NCI-H524 (cell line): ENCODE measurements at regions not wholly inside any gene's neighbourhood (a gene's known extent, or its start where the extent isn't known, plus 50 kb on each side); places are given as distances from the start of the nearest gene placed in this dataset.
A peak's percentile ranks its signal among the peaks of the same experiment; 100 is the strongest.

Experiments
- DNase-seq, 2 experiments: peaks; one replicate each; lab custom pipeline; 2025; lab: John Stamatoyannopoulos, UW

DNA sequence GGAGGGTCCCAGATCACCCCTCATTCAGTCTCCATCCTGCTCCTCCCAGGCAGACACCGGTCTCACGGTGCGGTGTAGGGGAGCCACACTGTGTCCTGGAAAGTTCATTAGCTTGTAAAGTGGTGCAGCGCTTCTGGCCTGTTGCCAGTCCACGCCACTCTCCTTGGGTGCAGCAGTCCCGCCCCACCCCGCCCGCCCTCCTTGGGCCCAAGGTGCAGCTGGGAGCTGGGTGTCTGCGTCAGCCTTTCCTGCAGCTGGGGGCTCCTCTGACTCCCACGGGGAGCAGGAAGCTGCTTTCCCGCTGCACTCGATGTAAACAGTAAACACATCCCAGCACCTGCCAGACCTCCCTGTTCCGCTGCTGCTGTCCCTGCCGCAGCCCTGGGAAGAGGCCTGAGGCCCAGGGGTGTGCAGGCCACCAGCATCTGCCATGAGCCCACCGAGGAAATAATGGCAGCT, 53.8 kb upstream of the ASB18 start:
- DNase-seq: no peak

DNA sequence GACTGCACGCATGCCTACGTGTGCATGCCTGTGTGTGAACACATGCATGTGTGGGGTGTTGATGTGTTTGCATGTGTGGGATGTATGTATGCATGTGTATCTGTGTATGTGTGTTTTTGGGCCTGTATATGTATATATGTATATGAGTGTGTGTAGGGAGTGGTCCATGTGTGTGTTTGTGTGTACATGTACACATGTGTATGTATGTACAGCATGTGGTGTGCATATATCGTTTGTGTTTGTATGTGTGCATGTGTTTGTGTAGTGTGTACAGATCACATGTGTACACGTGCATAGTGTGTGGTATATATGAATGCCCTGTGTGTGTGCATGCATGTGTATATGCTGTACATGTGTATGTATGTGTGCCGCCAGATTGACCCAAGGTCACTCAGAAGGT, 54.2 kb upstream of the ASB18 start:
- DNase-seq: no peak

DNA sequence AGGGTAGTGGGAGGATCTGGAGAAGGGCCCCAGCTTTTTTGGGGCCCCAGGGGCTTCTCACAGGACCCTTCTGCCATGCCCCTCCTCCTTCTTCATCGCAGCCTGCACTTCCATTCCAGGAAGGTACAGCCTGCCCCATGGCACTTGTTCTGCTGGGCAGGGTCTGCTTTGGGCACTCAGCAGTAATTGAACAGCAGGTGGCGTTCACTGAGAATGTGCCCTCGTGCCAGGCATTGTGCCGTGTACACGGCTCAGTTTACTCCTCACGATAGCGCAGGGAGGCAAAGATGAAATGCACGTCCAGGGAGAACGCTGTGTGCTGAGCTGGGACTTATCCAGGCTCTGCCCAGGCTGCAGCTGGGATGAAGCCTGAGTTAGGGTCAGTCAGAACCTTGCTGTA, 54.8 kb upstream of the ASB18 start:
- no peak for DNase-seq

DNA sequence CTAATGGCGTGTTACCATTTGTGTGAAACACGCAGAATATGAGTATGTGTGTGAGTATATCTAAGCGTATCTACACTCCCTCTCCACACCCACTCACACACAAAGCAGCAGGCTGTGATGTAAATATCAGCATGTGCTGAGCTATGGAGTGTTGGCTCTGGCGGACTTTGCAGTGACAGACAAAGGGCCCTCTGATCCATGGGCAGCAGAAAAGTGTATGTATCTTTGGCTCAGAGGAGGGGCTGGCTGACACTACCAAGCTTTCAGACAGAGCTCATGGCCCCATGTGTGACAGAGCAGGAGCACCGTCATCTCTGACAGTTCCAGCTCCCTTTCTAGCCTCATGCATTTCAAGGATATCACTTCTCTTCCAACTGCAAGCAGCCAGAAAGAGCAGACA, 57.2 kb upstream of the ASB18 start:
- no peak for DNase-seq

DNA sequence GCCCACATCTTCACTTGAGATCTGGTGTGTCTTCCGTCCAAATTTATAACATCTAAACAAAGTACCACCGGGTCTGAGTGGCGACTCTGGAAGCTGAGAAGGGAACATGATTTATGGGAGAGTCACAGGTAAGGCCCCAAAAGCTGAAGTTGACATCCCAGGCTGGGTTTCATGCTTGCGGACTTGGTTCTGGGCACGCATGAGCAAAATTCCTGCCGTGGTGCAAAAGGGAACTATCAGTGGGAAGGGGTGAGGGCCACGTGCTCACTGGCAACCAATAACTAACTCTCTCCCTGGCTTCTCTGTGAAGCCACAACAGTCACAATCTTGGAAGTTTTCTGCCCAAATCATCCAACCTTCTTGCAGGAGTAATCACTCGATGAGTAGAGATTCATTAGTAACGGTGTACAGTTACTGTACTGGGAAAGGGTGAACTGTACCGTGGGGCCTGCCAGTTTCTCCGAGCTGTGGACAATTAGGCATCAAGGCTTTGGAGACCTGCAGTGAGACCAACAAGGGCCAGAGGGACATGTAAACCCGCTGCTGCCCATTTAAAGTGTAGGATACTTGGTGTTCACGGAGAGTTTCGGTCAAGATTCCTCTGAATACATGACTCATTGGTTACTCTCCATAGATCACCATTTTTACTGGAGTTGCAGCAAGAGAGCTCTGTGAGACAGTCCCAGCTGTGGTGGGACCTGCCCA, 69.4 kb upstream of the ASB18 start:
- DNase-seq: no peak

DNA sequence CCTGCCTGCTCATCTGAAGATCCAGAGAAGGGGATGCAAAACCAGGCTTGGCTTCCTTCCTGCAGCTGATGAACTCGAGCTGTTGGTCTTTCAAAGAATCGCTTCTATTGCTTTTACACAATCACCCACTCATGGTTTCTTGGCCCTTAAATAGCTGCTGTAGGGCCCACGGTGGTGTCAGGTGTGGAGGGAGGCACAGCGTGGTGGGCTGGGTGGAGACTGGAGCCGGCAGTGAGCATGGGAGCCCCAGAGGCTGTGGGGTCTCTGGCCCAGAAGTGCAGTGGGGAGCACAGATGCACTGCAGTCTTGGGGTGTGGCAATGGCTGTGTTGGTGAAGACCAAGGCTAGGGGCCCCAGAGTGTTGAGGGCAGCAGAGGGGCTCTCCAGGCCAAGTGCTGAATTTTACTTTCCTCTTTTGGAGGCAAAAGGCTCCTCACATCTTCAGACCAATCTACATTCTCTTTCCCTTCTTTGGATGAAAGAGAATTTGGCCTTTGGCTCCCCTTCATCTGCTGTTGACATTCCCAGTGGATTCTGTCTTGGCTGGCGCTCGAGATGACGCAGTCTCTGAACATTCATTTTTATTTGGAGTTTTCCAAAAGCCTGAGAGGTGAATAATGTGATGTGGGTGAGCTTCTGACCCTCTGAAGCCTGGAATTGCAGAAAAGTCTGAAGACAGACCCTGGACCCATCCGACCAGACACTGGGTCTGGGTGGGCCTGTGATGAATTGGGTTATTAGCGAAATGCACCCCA, 70.1 kb upstream of the ASB18 start:
- no peak for DNase-seq

DNA sequence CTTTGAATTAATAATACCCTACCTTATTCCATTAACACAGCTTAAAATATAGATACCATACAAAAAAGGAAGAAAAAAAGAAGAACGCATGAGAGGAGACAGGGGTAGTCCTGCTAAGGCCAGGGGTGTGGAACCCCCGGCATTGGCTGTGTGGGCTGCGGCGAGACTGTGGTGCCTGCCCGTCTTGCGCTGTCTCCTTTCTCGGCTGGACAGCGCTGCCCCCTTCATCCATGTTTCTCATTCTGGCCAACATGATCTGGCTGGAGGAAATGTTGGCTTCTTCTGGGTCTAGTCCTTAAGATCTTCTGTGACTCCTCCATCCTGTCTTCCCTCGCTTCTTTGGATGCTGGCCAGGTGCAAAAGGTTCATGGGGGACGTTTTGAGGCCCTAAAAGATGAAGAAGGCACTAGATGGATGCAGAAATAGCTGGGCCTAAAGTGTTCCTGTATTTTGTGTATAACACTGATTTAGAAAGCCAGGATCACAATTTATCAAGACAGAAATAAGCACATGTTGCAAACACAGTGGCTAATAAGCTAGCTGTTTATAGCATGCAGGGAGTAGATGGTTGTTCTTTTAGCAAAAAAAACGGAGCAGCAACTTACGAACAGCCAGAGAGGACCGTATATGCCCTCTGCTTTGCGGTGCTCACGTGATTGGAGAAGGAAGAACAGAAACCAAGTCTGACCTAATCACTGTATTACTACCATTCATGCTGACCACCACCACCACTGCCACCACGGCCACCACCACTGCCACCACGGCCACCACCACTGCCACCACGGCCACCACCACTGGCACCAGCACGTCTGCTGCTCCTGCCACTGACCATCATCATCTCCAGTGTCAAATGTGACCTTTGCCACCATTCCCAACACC, 71.7 kb upstream of the ASB18 start:
- DNase-seq: no peak

GRCh38 chr2:236336575-236337464, 72.6 kb upstream of the ASB18 start:
- no peak for DNase-seq

DNA sequence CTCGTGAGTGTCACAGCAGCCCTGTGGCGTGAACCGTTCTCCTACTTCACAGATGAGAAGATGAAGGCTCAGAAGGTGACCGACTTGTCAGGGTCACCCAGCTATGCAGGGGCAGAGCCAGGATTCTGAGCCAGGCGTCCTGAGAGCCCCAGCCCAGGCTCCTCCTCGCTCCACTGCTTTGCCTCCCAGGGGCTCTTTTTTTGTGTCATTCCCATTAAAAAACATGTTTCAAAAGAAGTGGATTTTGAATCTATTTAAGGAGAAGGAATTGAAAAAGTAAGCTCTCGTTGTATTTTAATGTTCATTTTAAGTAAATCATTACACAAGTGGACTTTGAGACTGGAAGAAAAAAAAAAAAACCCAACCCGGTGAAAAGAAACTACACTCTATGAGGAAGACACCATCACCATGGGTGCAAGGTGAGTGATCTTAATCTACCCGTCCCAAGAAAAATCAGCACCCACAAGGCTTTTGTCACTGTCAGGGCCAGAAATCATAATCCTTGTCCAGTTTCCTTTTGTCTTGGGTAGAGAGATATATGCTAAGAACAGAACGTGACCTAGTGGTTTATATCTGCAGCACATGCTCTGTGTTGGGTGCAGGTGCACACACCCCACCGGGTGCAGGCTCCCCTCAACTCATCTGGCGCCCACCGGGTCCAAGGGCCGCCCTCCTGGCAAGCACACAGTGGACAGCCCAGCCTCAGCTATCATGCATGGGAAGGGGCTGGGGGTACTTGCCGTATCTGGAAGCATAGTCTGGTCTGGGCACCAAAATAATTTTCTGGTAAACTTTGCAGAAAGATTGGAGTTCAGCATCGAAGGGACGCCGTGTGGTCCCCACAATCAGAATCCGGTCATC, 73.5 kb upstream of the ASB18 start:
- no peak for DNase-seq

GRCh38 chr2:236338495-236339184, 74.4 kb upstream of the ASB18 start:
- DNase-seq: peak in 1 of 2 experiments; percentile 23

DNA sequence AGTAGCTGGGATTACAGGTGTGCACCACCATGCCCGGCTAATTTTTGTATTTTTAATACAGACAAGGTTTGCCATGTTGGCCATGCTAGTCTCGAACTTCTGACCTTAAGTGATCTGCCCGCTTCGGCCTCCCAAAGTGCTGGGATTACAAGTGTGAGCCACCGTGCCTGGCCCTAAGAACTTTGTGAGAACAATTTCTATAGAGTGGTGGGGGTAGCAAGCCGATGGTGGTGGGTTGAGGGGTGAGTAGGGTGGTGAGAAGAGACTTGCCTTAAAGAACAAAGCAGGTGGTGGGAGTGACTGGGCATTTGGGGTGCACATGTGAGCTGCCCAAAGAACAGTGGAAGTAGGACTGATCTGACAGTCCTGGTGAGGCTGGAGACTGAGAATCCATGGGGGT, 76.0 kb upstream of the ASB18 start:
- no peak for DNase-seq

GRCh38 chr2:236341067-236341466, 76.9 kb upstream of the ASB18 start:
- DNase-seq: no peak

GRCh38 chr2:236341721-236342120, 77.5 kb upstream of the ASB18 start:
- no peak for DNase-seq

GRCh38 chr2:236342507-236342906, 78.3 kb upstream of the ASB18 start:
- no peak for DNase-seq

DNA sequence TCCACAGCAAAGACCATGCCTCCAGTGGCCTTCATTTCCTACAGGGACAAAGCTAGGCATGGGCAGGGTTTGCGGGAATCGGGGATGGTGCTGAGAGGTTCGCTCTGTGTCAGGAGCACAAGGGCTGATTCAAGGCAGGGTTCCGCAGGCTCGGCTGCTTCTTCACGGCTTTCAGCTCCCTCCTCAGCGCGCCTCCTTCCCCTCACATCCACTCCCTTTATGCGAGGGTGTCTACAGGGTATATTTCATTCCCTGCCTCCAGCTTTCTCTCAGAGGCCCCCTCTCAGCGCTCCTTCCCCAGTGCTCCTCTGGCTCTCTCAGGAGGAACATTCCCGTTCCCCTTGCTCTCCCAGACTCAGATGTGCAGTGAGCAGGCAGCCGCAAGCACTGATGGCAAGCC, 78.7 kb upstream of the ASB18 start:
- no peak for DNase-seq

DNA sequence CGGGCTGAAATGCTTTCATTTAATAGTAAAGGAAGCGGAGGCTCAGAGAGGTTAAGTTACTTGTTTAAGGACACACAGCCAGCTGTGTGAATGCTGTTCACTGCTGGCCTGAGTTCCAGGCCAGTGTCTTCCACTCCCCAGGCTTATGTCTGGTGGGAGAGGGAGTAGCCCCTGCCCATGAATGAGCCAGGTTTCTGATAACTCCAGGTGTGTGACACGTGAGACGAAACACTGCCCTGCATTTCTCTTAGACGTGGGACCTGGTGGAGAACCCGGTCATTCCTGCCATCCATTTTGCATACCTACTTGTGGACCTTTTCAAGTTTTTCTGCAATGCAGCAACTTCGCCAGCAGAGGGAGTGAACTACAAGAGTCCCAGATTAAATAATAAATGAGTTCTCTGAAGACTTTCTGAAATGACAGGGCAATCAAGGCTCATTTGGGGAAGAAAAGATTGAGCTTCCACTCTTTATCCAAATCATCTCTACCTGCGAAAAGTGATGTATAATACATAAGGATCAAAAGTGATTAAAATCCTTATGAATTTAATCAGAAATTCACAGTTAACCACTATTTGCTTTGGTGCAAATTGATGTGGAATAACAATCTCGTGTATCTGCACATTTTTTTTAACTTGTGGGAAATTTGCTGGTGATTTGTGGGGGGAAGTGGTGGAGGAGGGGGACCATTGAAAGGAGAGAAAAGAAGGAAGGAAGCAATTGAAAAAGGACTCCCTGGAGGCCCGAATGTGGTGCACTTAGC, 79.4 kb upstream of the ASB18 start:
- peak; percentile 34 to 71 for DNase-seq

GRCh38 chr2:236344446-236344845, 80.2 kb upstream of the ASB18 start:
- DNase-seq: no peak

DNA sequence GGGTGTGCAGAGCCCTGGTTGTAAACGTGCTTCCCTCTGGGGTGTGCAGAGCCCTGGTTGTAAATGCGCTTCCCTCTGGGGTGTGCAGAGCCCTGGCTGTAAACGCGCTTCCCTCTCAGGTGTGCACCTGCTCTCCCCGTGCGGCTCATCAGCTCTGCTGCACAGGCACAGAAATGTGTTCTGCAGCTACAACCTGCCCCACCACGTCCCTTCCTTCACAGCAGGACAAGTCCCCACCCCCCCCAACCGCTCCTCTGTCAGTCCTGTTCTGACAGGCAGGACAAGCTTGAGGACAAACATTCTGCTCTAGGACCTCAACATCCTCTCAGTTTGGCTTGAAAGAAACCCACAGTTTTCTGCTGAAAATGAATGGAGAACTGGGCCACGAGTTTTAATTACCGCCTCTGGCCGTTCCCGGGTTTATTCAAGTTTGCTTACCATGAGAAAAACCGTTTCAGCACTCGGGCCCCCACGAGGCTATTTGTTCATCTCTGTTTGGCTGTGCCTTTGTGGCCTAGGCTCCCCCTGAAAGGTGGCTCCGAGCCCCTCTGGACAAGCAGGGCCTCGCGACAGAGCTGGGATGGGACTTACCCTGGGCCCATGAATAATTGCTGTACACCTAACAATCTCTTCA, 81.0 kb upstream of the ASB18 start:
- no peak for DNase-seq

DNA sequence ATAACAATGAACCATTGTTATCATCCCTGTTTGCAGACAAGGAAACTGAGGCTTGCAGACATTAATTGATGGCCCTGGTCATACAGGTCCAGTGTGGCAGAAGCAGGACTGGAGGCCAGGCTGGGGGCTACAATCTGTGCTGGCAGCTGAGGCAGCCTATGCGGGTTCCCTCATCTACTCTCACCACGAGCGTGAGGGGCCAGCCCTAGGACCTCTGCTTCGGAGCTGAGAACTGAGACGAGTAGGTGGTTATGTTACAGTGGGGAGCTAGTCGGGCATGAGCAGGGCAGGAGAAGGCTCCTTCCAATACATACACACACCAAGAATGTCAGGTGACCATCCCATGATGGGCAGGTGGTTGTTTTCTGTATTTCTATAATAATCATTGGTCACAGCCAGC, 82.2 kb upstream of the ASB18 start:
- DNase-seq: no peak
